Activated CD8-positive, alpha-beta memory T cell treated with anti-CD3 and anti-CD28 coated beads for 24 hours (primary cell): ENCODE measurements at regions not wholly inside any gene's neighbourhood (a gene's known extent, or its start where the extent isn't known, plus 50 kb on each side); places are given as distances from the start of the nearest gene placed in this dataset.

ENCODE experiments used
- DNase-seq: peaks from one replicate; pipeline ENCODE4 v3.0.0-alpha.2; 2020

DNA sequence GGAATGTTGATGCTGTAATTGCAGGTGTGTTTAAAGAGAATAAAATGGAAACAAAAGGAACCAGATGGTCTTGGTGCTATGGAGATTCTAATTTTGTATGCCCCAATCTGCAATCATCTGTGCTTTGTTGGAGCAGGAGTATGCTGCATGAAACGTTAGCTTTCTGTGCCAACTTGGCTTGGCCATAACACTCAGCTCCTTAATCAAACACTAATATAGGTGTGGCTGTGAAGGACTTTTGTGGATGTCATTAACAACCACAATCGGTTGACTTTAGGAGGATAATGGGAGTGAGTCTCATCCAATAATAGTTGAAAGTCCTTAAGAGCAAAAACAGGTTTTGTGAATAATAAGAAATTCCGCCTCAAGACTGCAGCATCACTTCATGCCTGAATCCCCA, 399.2 kb downstream of the NLGN4X start:
- DNase-seq: no peak

GRCh38 chrX:5829060-5829459, 399.6 kb downstream of the NLGN4X start:
- DNase-seq: no peak

DNA sequence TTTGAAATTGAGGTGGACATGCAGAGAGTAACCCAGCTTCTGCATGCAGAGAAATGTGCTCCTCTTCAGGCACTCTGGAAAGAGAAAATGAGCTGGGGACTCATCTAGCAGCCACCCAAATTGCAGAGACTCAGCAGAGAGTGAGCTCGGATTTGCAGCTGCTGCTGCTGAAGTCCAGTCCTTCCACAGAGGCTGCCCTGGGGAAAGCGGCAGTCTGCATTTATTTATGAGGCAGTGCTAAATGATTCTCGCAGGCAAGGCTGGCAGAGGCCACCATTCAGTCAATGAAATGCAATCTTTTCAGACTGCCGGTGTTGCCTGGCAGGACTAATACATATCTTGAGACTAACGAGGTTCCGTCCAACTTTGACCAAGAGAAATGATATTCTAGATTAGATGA, 404.8 kb downstream of the NLGN4X start:
- no peak for DNase-seq

GRCh38 chrX:5810636-5811035, 418.0 kb downstream of the NLGN4X start:
- no peak for DNase-seq

GRCh38 chrX:5807181-5807580, 421.5 kb downstream of the NLGN4X start:
- no peak for DNase-seq

DNA sequence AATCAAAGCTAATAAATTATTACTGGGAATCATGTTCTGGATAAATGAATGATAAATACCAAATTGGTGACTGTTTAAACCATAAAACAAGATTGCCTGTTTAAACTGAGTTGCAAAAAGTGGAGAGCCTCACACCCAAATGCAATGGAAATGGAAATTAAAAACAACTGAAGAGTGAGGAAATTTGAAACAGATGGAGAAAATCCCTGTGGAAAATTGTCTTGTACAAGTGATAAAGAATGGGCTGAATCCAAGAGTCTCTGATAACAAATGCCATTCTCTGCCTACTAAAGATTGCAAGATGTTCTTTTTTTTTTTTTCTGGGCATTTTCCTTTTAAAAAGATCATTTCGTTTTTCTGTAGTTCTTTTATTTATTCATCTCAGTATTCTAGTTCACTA, 426.3 kb downstream of the NLGN4X start:
- DNase-seq: no peak

DNA sequence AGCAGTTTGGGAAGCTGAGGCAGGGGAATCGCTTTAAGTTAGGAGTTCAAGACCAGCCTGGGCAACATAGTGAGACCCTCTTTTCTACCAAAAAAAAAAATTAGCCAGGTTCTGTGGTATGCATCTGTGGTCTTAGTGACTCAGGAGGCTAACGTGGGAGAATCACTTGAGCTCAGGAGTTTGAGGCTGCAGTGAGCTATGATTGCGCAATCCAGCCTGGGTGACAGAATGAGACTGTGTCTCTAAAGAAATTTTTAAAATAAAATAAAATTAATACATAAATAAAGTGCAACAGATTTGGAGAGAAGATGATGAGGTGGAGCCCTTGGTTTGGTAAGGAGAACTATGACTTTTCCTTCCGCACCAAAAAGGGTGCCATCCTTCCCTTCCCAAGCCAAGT, 436.9 kb downstream of the NLGN4X start:
- DNase-seq: no peak

DNA sequence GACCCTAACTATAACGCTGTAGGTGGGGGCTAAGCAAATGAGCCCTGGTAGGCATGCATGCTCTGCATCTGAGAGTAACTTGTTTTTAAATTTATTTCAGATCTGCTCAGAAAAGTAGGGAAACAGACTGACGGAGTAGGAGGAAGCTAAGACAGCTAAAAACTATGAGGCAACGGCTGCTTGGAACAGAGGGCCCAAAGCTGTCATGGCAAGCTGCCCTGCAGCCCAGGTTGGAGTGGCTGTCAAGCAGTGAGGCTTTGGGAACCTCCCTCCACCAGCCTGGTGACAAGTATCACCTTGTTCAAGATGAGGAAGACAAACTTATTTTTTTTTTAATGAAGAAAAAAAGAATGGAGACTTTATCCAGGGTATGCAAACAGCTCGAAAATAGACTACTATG, 439.8 kb downstream of the NLGN4X start:
- no peak for DNase-seq

DNA sequence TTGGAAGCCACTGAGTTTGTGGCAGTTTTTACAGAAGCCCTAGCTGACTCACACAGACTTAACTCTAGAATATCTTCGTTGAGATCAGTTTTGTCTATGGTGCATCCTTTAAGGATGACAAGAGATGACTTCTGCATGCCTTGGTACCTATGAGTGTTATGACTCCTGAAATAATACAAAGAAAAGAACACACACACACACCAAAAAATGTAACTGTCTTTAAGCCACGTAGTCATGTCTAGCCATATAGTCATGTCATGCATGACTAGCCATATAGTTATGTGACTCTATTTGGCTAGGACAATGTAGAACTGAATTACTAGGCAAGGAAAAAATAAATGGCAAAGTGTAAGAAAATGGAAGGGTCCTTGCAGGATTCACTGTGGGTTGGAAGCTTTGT, 447.8 kb downstream of the NLGN4X start:
- no peak for DNase-seq

- no peak for DNase-seq
Measured at GRCh38 chrX:5775846-5776430, 452.7 kb downstream of the NLGN4X start.

DNA sequence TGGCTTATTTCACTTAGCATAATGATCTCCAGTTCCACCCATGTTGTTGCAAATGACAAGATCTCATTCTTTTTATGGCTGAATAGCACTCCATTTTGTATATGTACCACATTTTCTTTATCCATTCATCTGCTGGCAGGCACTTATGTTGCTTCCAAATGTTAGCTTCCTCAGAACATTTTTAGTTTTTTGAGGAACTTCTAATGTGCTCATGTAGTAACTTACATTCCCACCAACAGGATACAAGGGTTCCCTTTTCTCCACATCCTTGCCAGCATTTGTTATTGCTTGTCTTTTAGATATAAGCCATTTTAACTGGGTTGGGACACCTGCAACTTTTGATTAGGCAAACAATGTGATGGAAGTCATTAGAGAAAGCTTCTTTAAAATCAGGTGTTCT, 454.2 kb downstream of the NLGN4X start:
- DNase-seq: no peak

GRCh38 chrX:5771441-5771840, 457.2 kb downstream of the NLGN4X start:
- DNase-seq: no peak

GRCh38 chrX:5756616-5757015, 472.1 kb downstream of the NLGN4X start:
- DNase-seq: no peak

GRCh38 chrX:5753291-5753690, 475.4 kb downstream of the NLGN4X start:
- DNase-seq: no peak

- no peak for DNase-seq
Measured at GRCh38 chrX:5752831-5753230, 475.8 kb downstream of the NLGN4X start.

DNA sequence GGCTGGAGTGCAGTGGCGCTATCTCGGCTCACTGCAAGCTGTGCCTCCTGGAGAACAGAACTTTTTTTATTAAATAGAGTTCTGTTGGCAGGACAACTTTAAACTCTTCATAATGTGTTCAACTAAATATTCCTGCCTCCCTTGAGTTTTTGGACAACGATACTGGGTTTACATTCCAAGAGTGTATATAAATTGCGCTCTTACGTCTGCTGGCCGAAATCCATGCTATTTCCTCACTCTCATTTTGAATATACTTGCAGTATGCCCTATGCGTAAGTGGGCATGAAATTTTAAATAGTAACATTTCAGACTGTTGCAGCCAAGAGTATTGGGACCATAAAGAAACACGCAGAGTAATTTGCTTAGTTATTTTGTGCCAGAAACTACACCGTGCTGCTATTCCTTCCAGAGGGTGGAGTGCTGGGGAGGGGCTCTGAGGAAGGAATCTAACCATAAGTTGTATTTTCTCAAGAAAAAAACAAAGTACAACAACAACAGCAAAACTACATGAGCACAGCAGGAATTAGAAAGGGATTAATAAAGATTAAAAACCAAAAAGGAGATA, 480.0 kb downstream of the NLGN4X start:
- no peak for DNase-seq

GRCh38 chrX:5746231-5746630, 482.4 kb downstream of the NLGN4X start:
- DNase-seq: no peak

GRCh38 chrX:5733501-5733900, 495.2 kb downstream of the NLGN4X start:
- no peak for DNase-seq

GRCh38 chrX:5730556-5730955, 498.1 kb downstream of the NLGN4X start:
- DNase-seq: no peak

DNA sequence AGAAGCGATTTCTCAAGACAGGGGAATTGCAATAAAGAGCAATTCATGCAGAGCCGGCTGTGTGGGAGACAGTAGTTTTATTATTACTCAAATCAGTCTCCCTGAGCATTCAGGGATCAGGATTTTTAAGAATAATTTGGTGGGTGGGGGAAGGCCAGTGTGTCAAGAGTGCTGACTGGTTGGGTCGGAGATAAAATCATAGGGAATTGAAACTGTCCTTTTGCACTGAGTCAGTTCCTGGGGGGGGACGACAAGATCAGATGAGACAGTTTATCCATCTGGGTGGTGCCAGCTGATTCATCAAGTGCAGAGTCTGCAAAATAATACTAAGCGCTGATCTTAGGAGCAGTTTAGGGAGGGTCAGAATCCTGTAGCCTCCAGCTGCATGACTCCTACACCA, 502.4 kb downstream of the NLGN4X start:
- DNase-seq: no peak

- DNase-seq: no peak
Measured at GRCh38 chrX:5724123-5724522, 504.5 kb downstream of the NLGN4X start.

DNA sequence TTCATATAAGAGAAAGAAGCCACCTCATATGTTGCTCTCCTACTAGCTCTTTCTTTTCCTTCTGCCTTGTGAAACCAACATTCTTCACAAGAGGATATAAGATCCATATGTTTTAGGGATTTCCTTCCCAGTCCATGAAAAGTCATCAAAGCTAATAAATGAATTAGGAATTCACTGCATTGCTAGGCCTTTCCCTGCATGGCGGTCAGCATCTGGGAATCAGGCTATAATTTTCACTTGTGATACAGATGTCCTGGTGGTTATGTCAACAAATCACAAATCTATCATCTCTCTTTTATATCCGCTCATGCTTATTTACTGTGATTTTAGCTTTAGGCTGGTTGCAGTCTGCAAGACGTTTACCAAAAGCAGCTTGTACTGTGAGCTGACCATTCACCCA, 510.0 kb downstream of the NLGN4X start:
- no peak for DNase-seq

DNA sequence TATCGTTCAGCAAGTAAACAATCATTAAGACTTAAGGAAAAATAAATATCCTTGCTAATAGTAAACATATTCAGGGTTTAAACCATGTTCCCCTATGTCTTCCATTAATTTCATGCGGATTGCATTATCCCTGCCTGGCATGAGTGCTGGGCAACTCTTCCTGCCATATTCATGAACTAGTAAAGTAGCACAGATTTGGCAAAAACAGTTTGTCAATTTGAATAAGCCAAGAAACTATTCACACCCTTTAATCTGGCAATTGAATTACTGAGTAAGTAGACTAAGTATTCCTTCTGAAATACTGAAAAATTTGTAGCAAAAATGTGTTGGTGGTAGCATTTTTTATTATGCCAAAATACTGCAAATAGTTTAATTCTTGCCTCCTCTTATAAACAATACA, 512.0 kb downstream of the NLGN4X start:
- no peak for DNase-seq

- DNase-seq: no peak
Measured at GRCh38 chrX:5708251-5708650, 520.4 kb downstream of the NLGN4X start.

DNA sequence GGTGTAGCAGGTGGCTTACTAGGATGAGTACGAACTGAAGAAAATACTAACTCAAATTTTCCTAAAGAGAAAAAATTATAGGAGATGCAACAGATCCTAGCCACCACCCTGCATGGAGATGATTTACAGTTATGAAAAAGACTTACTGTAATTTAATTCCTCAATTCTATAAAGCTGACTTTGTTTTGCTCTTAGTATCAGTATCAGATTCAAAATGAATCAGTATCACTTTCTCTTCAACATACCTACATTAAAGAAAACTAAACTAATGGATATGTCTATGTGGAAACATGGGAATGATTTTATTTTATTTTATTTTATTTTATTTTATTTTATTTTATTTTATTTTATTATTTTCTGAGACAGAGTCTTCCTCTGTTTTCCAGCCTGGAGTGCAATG, 525.8 kb downstream of the NLGN4X start:
- no peak for DNase-seq

DNA sequence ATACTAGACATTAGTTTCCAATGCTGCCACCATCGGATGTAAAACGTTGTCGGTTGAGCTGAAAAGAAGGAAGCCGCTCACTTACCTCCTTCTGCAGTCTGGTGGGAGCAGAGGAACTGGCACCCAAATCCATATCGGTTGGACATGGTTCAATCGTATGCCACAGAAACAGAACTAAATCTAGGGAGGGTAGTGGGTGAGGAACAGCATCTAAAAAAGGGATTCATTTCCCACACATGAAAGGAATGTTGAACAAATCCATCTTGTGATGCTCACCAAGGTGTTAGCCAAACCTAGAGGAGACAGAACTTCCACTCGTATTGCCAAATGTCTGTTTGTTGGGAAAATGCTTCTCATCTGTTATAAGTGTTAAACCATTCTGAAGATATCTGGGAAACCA, 532.7 kb downstream of the NLGN4X start:
- DNase-seq: no peak
